Stimulated activated CD8-positive, alpha-beta memory T cell treated with anti-CD3 and anti-CD28 coated beads, Interleukin-7, amount 100 ng/mL, for 4 hours (primary cell): ENCODE measurements at regions not wholly inside any gene's neighbourhood (a gene's known extent, or its start where the extent isn't known, plus 50 kb on each side); places are given as distances from the start of the nearest gene placed in this dataset.
"Not testable (repeated sequence)": the region's sequence is repeated elsewhere in the genome, so short reads cannot be mapped to it uniquely, and the experiment has no call there.

Experiments
- DNase-seq, 2 donors: peaks; one replicate each; pipeline ENCODE4 v3.0.0-alpha.2; 2020; ENCODE audit warnings: low read depth in 2 of 2

DNA sequence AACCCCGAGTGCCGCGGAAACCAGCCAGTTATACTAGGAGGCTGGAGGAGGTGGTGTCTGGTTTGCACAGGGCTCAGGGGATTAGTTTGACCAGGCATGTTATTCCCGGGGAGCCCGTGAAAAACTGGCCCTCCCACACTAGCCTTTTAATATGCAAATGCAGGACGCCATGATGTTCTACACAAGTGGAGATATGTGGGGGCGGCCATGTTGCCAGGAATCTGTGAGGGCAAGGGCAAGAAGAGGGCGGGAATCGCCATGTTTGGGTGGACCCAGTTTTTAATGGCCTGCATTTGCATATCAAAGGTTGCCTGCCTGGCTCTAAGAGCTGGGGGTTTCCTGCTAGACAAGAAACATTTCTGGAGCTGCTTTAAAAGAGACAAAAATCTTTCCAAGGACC is 940.7 kb downstream of the CDH18 start:
- DNase-seq: no peak

GRCh38 chr5:19048726-19049125 is 939.3 kb downstream of the CDH18 start:
- DNase-seq: no peak

DNA sequence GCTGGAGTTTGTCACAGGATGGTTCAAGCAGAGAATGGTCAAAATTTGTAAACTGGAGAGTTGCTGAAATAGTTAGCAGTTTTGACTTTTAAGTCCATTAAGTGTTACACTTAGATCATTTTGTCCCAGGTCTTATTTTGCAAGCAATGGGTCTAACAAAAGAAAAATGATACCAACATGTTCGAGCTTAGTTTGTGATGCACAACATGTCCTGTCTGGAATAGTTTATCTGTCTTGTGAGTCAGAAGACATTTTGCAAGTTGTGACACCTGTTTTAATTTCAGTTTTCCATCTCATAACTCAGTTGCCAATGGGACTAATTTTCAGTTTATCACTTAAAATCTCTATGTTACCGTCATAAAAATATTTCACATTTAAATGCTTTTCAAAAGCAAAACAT is 929.8 kb downstream of the CDH18 start:
- DNase-seq: no peak

DNA sequence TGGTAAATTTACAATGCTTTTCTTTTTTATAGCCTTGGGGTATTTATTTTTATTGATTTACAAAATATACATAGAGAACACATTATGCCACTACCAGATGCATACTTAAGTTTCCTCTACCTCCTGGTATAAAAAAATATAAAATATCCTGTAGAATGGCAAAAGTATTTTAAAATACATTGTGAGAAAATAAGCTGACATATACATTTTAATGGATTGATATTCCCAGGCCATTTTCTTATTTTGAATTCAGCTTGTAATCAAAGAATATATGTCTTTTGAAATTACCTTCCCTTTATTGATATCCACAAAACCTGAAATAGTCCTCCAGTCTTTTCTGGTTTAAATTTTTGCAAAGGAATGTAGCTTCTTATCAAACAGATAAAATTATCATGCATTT is 923.9 kb downstream of the CDH18 start:
- DNase-seq: no peak

- no peak for DNase-seq
Measured at GRCh38 chr5:19067741-19068140, 920.3 kb downstream of the CDH18 start.

DNA sequence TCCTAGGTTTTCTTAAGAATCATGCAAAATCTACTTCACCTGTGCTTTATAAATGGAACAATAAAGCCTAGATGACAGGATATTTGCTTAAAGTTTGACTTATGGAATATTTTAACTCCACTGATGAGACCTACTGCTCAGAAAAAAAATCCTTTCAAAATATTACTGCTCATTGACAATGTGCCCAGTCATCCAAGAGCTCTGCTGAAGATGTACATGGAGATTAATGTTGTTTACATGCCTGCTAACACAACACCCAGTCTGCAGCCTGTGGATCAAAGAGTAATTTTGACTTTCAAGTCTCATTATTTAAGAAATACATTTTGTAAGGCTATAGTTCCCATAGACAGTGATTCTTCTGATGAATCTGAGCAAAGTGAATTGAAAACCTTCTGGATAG is 889.6 kb downstream of the CDH18 start:
- DNase-seq: no peak

DNA sequence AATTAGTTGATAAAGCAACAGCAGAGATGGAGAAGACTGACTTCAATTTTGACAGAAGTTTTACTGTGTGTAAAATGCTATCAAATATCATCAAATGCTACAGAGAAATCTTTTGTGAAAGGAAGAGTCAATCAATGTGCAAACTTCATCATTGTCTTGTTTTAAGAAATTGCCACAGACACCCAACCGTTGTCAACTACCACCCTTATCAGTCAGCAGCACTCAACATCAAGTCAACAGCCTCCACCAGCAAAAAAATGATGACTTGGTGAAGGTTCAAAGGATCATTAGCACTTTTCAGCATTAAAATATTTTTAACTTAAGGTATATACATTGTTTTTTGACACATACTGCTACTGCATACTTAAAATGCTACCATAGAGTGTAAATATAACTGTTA is 888.8 kb downstream of the CDH18 start:
- DNase-seq: no peak

DNA sequence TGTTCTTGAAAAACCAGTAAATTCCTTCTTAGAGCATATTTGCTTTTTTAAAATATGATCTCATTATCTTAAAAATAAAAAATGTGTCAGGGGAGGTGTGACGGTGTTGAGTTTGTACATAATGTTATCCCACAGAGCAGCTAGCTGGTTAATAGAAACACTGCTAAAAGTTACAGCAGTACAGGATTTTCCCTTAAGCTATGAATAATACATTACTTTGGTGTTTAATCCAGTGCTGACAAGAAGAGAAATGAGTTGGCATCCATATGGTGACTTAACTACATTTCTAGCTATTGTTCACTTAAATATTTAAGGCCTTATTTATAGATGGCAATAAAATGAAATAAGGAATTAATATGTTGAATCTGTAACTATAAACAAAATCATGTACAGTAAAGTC is 883.1 kb downstream of the CDH18 start:
- no peak for DNase-seq

GRCh38 chr5:19122923-19123322 is 865.1 kb downstream of the CDH18 start:
- DNase-seq: no peak

- DNase-seq: no peak
Measured at GRCh38 chr5:19125956-19126713, 861.9 kb downstream of the CDH18 start.

DNA sequence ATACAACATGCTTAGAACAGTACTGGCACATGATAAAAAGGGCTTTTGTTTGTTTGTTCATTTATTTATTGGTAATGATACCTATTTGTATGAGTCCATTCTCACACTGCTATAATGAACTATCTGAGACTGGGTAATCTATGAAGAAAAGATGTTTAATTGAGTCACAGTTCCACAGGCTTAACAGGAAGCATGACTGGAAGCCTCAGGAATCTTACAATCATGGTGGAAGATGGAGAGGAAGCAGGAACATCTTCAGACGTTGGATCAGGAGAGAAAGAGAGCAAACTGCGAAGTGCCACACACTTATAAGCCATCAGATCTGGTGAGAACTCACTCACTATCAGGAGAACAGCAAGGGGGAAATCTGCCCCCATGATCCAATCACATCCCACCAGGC is 847.7 kb downstream of the CDH18 start:
- no peak for DNase-seq

DNA sequence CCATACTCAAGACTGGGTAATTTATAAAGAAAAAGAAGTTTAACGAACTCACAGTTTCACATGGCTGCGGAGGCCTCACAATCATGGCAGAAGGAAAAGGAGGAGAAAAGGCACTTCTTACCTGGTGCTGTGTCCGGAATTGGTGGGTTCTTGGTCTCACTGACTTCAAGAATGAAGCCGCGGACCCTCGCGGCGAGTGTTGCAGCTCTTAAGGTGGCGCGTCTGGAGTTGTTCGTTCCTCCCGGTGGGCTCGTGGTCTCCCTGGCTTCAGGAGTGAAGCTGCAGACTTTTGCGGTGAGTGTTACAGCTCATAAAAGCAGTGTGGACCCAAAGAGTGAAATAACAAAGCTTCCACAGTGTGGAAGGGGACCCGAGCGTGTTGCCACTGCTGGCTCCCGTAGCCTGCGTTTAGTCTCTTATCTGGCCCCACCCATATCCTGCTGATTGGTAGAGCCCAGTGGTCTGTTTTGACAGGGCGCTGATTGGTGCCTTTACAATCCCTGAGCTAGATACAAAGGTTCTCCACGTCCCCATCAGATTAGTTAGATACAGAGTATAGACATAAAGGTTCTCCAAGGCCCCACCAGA is 846.0 kb downstream of the CDH18 start:
- not testable (repeated sequence) for DNase-seq

GRCh38 chr5:19142713-19143414 is 845.1 kb downstream of the CDH18 start:
- not testable (repeated sequence) for DNase-seq

DNA sequence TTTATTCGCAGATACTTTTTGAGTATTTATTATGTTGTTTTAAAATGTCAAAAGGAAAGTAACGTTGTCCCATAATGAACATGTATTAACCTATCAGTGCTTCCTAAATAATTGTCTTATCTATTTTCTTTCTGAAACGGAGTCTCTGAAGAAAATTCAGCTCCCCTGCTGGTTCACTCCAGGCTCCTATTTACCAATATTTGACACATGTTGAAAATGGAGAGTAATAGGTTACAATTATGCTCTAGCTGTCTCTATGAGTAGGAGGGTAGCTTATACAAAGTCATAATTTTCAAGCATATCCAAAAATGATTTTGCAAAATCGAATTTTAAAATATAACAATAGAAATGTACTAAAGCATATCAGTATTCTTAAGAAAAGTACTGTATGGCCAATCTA is 844.1 kb downstream of the CDH18 start:
- no peak for DNase-seq

DNA sequence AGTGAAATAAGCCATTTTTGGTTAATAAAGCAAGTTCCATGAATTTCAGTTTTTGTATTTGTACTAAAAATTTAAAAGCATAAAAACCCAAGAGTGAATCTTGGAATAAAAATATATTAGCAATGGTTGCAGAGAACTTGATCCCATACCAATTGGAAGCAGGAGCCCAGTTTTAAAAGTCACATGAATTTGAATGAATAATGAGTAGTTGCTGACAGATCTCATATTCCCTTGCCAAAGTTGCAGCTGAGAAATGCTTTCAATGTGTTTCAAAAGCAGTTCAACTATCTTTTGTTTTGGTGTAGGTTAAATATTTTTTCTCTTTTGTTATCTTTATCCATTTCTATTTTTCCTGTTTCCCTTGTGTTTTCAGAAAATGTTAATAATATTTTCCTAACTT is 818.6 kb downstream of the CDH18 start:
- no peak for DNase-seq

GRCh38 chr5:19172926-19173470 is 815.0 kb downstream of the CDH18 start:
- no peak for DNase-seq

GRCh38 chr5:19175776-19176570 is 812.0 kb downstream of the CDH18 start:
- DNase-seq: no peak

DNA sequence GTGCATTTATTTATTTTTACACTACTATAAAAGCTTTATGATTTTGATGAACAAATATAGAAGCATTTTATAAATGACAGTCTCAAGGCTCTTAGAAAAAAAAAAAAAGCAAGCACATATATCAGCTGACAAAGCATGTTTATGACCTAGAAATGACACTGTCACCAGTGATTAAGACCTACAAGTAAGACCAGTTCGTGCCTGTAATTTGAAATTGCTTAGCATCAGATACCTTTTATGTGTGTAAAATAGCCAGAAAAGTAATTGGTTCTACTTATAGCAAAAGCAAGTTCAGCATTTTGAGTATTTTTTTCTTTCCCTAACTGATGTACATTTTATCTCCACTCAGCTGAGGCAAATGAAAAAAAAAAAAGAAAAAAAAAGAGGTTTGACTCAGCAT is 808.4 kb downstream of the CDH18 start:
- DNase-seq: no peak

GRCh38 chr5:19189176-19189575 is 798.8 kb downstream of the CDH18 start:
- no peak for DNase-seq

DNA sequence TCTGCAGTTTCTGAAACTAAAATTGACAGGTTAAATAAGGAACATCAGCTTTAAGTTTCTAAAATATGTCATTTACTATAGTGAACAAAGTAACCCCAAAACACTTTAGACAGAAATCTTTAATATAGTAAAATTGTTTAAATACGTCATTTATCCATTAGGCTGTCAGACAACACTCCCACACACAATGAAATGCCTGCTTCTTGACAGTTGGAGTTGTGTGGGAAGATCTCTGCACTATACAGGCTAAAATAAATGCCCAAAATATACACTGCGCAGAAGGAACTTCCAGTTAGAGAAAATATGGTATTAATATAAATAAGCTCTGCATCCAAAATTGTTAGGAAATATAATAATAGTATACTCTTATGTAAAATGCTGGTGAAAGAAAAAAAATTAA is 794.4 kb downstream of the CDH18 start:
- DNase-seq: no peak

- DNase-seq: no peak
Measured at GRCh38 chr5:19196631-19197030, 791.4 kb downstream of the CDH18 start.

DNA sequence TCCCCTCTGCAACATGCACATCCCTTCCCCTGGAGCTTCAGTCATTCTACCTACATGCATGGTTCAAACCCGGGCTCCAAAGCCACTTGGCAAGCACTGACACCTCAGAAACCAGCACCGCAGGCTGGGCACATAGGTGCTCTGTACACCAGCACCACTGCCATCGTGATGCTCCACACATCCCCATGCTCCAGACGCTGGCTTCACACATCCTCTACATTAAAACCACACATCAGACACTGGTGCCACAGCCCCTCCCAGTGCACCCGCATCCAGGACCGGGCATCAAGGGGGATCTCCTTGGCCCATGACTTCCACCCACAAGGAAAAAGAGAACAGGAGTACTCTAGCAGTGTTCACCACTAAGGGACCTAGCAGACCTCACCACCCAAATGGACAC is 787.7 kb downstream of the CDH18 start:
- no peak for DNase-seq
